Neural cell (in vitro differentiated cells): ENCODE measurements at regions not wholly inside any gene's neighbourhood (a gene's known extent, or its start where the extent isn't known, plus 50 kb on each side); places are given as distances from the start of the nearest gene placed in this dataset.

Experiments
- H2AFZ ChIP-seq: fragments of 200-600, 300-800 bp; sonication (generic), shearing (Covaris generic); 2 replicates; pipeline ENCODE4 v1.6.0; 2014; ENCODE audit warnings: low read depth, mild to moderate bottlenecking, antibody characterized with exemption, low read length, moderate library complexity
- H3F3A ChIP-seq: fragments of 200-600 bp; shearing (Covaris generic); 2 replicates; pipeline ENCODE4 v1.6.1; 2016; ENCODE audit warnings: mild to moderate bottlenecking, moderate library complexity, mixed read lengths, antibody characterized with exemption, low read length; ENCODE audit not compliant: insufficient read depth, poor library complexity, severe bottlenecking
- H3K27ac ChIP-seq: fragments of 200-600, 300-800 bp; sonication (generic), shearing (Covaris generic); 2 replicates; pipeline ENCODE4 v1.5.1; 2014; ENCODE audit warnings: mild to moderate bottlenecking, low read length, moderate library complexity
- H3K27me3 ChIP-seq: fragments of 300-800, 200-600 bp; sonication (generic), shearing (Covaris generic); 2 replicates; pipeline ENCODE4 v1.6.0; 2014; ENCODE audit warnings: mild to moderate bottlenecking, low read depth, low read length, moderate library complexity; ENCODE audit not compliant: insufficient read depth
- H3K36me3 ChIP-seq: fragments of 300-800, 200-600 bp; sonication (generic), shearing (Covaris generic); 2 replicates; pipeline ENCODE4 v1.5.1; 2014; ENCODE audit warnings: mild to moderate bottlenecking, antibody characterized with exemption, low read length, moderate library complexity; ENCODE audit not compliant: insufficient read depth
- H3K4me2 ChIP-seq: fragments of 300-800, 200-600 bp; sonication (generic), shearing (Covaris generic); 2 replicates; pipeline ENCODE4 v1.6.0; 2014; ENCODE audit warnings: mild to moderate bottlenecking, low read length
- H3K4me3 ChIP-seq: fragments of 300-800, 200-600 bp; sonication (generic), shearing (Covaris generic); 2 replicates; pipeline ENCODE4 v1.5.1; 2014; ENCODE audit warnings: mild to moderate bottlenecking, low read length, moderate library complexity
- H3K79me2 ChIP-seq: fragments of 200-600 bp; shearing (Covaris generic); replicated peaks from 2 replicates; pipeline ENCODE4 v1.6.0; 2014; ENCODE audit warnings: mild to moderate bottlenecking, low read length, moderate library complexity; ENCODE audit not compliant: insufficient read depth
- H3K9ac ChIP-seq: fragments of 300-800, 200-600 bp; sonication (generic), shearing (Covaris generic); 2 replicates; pipeline ENCODE4 v1.6.1; 2016; ENCODE audit warnings: mild to moderate bottlenecking, low read length, mixed read lengths
- H3K9me2 ChIP-seq: fragments of 200-600 bp; shearing (Covaris generic); 2 replicates; pipeline ENCODE4 v1.6.1; 2016; ENCODE audit warnings: mild to moderate bottlenecking, low read length, mixed read lengths; ENCODE audit not compliant: insufficient read depth
- H3K9me3 ChIP-seq: fragments of 200-600, 300-800 bp; sonication (generic), shearing (Covaris generic); 2 replicates; pipeline ENCODE4 v1.6.1; 2016; ENCODE audit warnings: mild to moderate bottlenecking, mixed run types, low read length, moderate library complexity, mixed read lengths
- H4K20me1 ChIP-seq: fragments of 200-600 bp; shearing (Covaris generic); 2 replicates; pipeline ENCODE4 v1.6.1; 2016; ENCODE audit warnings: mild to moderate bottlenecking, mixed run types; ENCODE audit not compliant: insufficient read depth
- EP300 ChIP-seq: fragments of 450-650 bp; conservative IDR thresholded peaks from 2 replicates; pipeline ENCODE4 v1.6.1; 2014; ENCODE audit warnings: antibody characterized with exemption, mild to moderate bottlenecking, moderate library complexity; ENCODE audit not compliant: poor library complexity, severe bottlenecking
- EZH2 ChIP-seq: fragments of 200-600, 300-800 bp; shearing (Covaris generic), sonication (generic); IDR thresholded peaks from 2 replicates; pipeline ENCODE4 v1.6.1; 2014; ENCODE audit warnings: antibody characterized with exemption, low read length, borderline replicate concordance, mild to moderate bottlenecking; ENCODE audit not compliant: insufficient read depth, poor library complexity, severe bottlenecking
- MXI1 ChIP-seq: fragments of 450-650 bp; conservative IDR thresholded peaks from 2 replicates; pipeline ENCODE4 v1.6.1; 2014; ENCODE audit warnings: antibody characterized with exemption, mild to moderate bottlenecking; ENCODE audit not compliant: poor library complexity, severe bottlenecking
- POLR2AphosphoS5 ChIP-seq: IDR thresholded peaks from 2 replicates; pipeline ENCODE4 v1.6.1; 2012
- RAD21 ChIP-seq: fragments of 450-650 bp; conservative IDR thresholded peaks from 2 replicates; pipeline ENCODE4 v1.6.1; 2014; ENCODE audit warnings: antibody characterized with exemption, mild to moderate bottlenecking, moderate library complexity
- REST ChIP-seq: IDR thresholded peaks from 2 replicates; pipeline ENCODE4 v1.6.1; 2012; ENCODE audit warnings: borderline replicate concordance
- SMC3 ChIP-seq: fragments of 450-650 bp; conservative IDR thresholded peaks from 2 replicates; pipeline ENCODE4 v1.6.1; 2014; ENCODE audit warnings: antibody characterized with exemption, mild to moderate bottlenecking, moderate library complexity; ENCODE audit not compliant: poor library complexity
- TAF1 ChIP-seq: IDR thresholded peaks from 2 replicates; pipeline ENCODE4 v1.6.1; 2012; ENCODE audit warnings: low read depth
- TF ChIP-seq, protein P1 (sequence below): fragments of 450-650 bp; IDR thresholded peaks from 2 replicates; pipeline ENCODE4 v1.5.1; 2014; ENCODE audit warnings: antibody characterized with exemption, mild to moderate bottlenecking, moderate library complexity; ENCODE audit not compliant: poor library complexity, severe bottlenecking

GRCh38 chrX:122301491-122301890 is 882.6 kb upstream of the GRIA3 start:
- Histone ChIP-seq H2AFZ (no peak overlapping the region), H3K27ac (no peak overlapping the region), H3K9ac (no peak overlapping the region), H3K36me3 (no peaks in the 10 kb centered on the region), H3F3A (no peaks in the 10 kb centered on the region), H4K20me1 (no peaks in the 10 kb centered on the region), H3K79me2 (no peaks in the 10 kb centered on the region), H3K9me3 (no peaks in the 10 kb centered on the region), H3K27me3 (no peaks in the 10 kb centered on the region), H3K4me3 (no peak overlapping the region), H3K9me2 (no peaks in the 10 kb centered on the region), H3K4me2 (no peak overlapping the region)
- no peak for TF ChIP-seq RAD21
- no peak for TF ChIP-seq POLR2AphosphoS5
- TF ChIP-seq EP300, result no peak
- no peak for TF ChIP-seq TAF1
- TF ChIP-seq EZH2, result no peak
- TF ChIP-seq SMC3, result no peak
- TF ChIP-seq REST, result no peak

DNA sequence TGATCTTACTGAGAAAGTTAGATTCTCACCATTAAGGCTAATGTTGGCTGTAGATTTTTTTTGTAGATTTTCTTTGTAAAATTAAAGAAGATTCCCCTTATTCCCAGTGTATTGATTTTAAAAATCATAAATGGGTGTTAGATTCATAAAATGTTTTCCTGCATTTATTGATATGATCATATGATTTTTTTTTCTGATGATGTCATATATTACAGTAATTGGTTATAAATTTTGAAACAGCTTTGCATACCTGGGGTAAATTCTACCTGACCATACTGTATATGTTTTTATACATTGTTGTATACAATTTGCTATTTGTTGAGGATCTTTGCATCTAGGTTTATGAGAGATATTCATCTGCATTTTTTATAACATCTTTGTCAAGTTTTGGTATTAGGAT is 880.3 kb upstream of the GRIA3 start:
- no peak overlapping the region for H3K9ac ChIP-seq
- H3K4me3 ChIP-seq, result no peak overlapping the region
- H3K27ac ChIP-seq, result no peak overlapping the region
- TF ChIP-seq REST (no peak), EZH2 (no peak), POLR2AphosphoS5 (no peak), MXI1 (no peak), SMC3 (no peak), RAD21 (no peak), TAF1 (no peak), EP300 (no peak)
- TF ChIP-seq, protein P1, sequence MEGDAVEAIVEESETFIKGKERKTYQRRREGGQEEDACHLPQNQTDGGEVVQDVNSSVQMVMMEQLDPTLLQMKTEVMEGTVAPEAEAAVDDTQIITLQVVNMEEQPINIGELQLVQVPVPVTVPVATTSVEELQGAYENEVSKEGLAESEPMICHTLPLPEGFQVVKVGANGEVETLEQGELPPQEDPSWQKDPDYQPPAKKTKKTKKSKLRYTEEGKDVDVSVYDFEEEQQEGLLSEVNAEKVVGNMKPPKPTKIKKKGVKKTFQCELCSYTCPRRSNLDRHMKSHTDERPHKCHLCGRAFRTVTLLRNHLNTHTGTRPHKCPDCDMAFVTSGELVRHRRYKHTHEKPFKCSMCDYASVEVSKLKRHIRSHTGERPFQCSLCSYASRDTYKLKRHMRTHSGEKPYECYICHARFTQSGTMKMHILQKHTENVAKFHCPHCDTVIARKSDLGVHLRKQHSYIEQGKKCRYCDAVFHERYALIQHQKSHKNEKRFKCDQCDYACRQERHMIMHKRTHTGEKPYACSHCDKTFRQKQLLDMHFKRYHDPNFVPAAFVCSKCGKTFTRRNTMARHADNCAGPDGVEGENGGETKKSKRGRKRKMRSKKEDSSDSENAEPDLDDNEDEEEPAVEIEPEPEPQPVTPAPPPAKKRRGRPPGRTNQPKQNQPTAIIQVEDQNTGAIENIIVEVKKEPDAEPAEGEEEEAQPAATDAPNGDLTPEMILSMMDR, result no peak
- H3K36me3 ChIP-seq, result no peaks in the 10 kb centered on the region
- no peaks in the 10 kb centered on the region for H3K9me2 ChIP-seq
- no peak overlapping the region for H3K4me2 ChIP-seq
- H3K79me2 ChIP-seq, result no peaks in the 10 kb centered on the region
- H4K20me1 ChIP-seq, result no peaks in the 10 kb centered on the region
- no peak overlapping the region for H2AFZ ChIP-seq
- no peaks in the 10 kb centered on the region for H3K27me3 ChIP-seq
- no peaks in the 10 kb centered on the region for H3F3A ChIP-seq
- H3K9me3 ChIP-seq, result no peaks in the 10 kb centered on the region
